Hematopoietic multipotent progenitor cell (in vitro differentiated cells): ENCODE measurements at regions not wholly inside any gene's neighbourhood (a gene's known extent, or its start where the extent isn't known, plus 50 kb on each side); places are given as distances from the start of the nearest gene placed in this dataset.

Experiments
- DNase-seq, 3 donors: peaks; one replicate each; pipeline ENCODE4 v3.0.0-alpha.2; 2011 to 2015; ENCODE audit warnings: low read depth in 2 of 3, low spot score in 2 of 3

- DNase-seq: no peak
Measured at GRCh38 chr2:139964721-139965440, 1184.7 kb upstream of the NXPH2 start.

- no peak for DNase-seq
Measured at GRCh38 chr2:139963863-139964355, 1183.7 kb upstream of the NXPH2 start.

- DNase-seq: no peak
Measured at GRCh38 chr2:139949242-139949972, 1169.2 kb upstream of the NXPH2 start.

- DNase-seq: no peak
Measured at GRCh38 chr2:139946690-139947089, 1166.5 kb upstream of the NXPH2 start.

GRCh38 chr2:139940686-139941085 lies 1160.5 kb upstream of the NXPH2 start:
- DNase-seq: no peak

- no peak for DNase-seq
Measured at GRCh38 chr2:139925903-139926302, 1145.7 kb upstream of the NXPH2 start.

GRCh38 chr2:139924070-139924469 lies 1143.9 kb upstream of the NXPH2 start:
- DNase-seq: no peak

GRCh38 chr2:139918982-139919381 lies 1138.8 kb upstream of the NXPH2 start:
- no peak for DNase-seq

- no peak for DNase-seq
Measured at GRCh38 chr2:139917690-139918384, 1137.6 kb upstream of the NXPH2 start.

- no peak for DNase-seq
Measured at GRCh38 chr2:139916822-139917221, 1136.6 kb upstream of the NXPH2 start.

- no peak for DNase-seq
Measured at GRCh38 chr2:139911160-139911559, 1131.0 kb upstream of the NXPH2 start.

GRCh38 chr2:139909136-139909535 lies 1128.9 kb upstream of the NXPH2 start:
- no peak for DNase-seq

- no peak for DNase-seq
Measured at GRCh38 chr2:139905624-139906023, 1125.4 kb upstream of the NXPH2 start.

- no peak for DNase-seq
Measured at GRCh38 chr2:139891636-139892035, 1111.4 kb upstream of the NXPH2 start.

- DNase-seq: peak in 1 of 3 donors; percentile 9
Measured at GRCh38 chr2:139885921-139886498, 1105.8 kb upstream of the NXPH2 start.

GRCh38 chr2:139876964-139877363 lies 1096.8 kb upstream of the NXPH2 start:
- no peak for DNase-seq

- no peak for DNase-seq
Measured at GRCh38 chr2:139876321-139876720, 1096.1 kb upstream of the NXPH2 start.

- DNase-seq: no peak
Measured at GRCh38 chr2:139872503-139872902, 1092.3 kb upstream of the NXPH2 start.

- DNase-seq: no peak
Measured at GRCh38 chr2:139872032-139872431, 1091.8 kb upstream of the NXPH2 start.

GRCh38 chr2:139867601-139868226 lies 1087.5 kb upstream of the NXPH2 start:
- no peak for DNase-seq
